A549 (cell line): ENCODE measurements at regions not wholly inside any gene's neighbourhood (a gene's known extent, or its start where the extent isn't known, plus 50 kb on each side); places are given as distances from the start of the nearest gene placed in this dataset.

Experiments used
- CEBPB ChIP-seq, 2 experiments: fragments of >200 bp in 1 of 2; sonication (Bioruptor Twin) in 1 of 2; formaldehyde crosslinking in 1 of 2; IDR thresholded peaks; 2 replicates each; pipeline ENCODE4 v1.6.1; 2012 to 2016
- TF ChIP-seq, protein P1 (sequence below): fragments of 250-450 bp; sonication (Bioruptor Pico); IDR thresholded peaks from 2 replicates; pipeline ENCODE4 v1.5.0; 2021; ENCODE audit warnings: mild to moderate bottlenecking, moderate library complexity, borderline replicate concordance

DNA sequence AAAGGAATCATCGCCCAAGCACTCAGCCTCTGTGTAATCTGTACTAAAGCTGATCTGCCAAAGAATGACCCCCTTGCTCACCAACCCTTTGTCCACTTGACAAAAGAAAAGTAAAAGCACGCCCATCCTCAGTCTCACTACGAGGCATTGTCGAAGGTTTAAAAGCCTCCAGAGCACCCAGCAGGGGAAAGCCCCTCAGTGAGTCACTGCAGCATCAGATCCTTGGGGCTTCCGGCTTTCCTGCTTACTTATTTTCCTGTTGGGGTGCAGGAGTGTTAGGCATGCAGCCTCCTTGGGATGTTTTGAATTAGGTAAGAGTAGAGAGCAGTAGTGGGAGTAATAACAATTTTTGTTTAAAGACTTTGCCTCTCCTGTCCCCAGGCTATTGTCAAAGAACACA lies 216.1 kb downstream of the MTHFS start:
- TF ChIP-seq, protein P1, sequence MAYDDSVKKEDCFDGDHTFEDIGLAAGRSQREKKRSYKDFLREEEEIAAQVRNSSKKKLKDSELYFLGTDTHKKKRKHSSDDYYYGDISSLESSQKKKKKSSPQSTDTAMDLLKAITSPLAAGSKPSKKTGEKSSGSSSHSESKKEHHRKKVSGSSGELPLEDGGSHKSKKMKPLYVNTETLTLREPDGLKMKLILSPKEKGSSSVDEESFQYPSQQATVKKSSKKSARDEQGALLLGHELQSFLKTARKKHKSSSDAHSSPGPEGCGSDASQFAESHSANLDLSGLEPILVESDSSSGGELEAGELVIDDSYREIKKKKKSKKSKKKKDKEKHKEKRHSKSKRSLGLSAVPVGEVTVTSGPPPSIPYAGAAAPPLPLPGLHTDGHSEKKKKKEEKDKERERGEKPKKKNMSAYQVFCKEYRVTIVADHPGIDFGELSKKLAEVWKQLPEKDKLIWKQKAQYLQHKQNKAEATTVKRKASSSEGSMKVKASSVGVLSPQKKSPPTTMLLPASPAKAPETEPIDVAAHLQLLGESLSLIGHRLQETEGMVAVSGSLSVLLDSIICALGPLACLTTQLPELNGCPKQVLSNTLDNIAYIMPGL (CRISPR knock-in tag): no peak
- TF ChIP-seq CEBPB (IDR thresholded peaks at IDR 0.05): no peak
